GM18498 (cell line): ENCODE measurements at regions not wholly inside any gene's neighbourhood (a gene's known extent, or its start where the extent isn't known, plus 50 kb on each side); places are given as distances from the start of the nearest gene placed in this dataset.

ENCODE experiments used
- ATAC-seq: cut with Tn5 transposase; IDR thresholded peaks from one replicate; pipeline ENCODE4 v1.9.1; 2021; ENCODE audit warnings: mild to moderate bottlenecking, moderate library complexity; ENCODE audit not compliant: unreplicated experiment

DNA sequence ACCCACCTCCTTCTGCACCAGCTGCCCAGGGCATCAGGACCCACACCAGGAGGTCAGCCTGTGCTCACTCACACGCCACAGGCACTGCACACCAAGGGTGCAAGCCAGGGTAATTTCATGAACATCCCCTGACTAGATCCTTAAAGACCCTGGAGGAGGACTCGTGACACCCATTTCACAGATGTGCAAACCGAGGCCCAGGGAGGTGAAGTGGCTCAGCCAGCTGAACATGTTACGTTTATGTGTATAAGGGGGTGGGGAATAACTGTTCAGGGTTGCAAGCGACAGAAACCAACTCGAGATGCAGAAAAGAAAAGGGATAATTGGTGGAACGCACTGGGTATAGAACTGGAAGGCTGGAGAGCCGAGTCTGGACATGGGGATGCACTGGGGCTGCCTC lies 138.1 kb upstream of the FOXF1 start:
- ATAC-seq, result no peak

DNA sequence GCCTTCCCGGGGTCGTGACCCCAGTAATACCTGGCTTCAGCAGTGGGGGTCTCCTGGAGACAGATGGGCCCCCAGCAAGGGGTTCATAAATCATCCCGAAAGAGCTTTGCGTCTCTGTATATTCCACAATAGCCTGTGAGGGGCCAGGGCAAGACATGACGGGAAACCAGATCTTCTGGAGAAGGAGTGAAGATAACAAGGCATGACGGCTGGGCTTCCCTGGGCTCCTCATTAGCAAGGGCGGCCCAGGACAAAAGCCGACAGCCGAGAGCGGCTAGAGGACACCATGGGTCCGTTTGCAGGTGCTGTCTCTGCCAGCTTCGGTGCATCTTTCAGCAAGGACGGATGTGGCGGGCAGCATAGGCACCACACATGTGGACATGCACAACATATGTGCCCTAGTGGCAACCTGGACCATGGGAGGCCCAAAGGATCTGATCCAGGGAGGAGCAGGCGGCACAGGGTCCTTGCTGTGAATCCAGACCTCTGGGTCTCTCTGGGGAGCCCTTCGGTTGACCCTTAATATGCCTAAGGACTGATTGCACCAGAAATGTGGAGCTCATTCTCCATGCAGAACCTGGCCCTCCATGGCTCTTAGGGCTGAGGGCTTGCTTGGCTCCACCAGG lies 136.9 kb upstream of the FOXF1 start:
- ATAC-seq, result no peak

- ATAC-seq, result no peak
Observed at GRCh38 chr16:86374603-86375130, 135.7 kb upstream of the FOXF1 start.

DNA sequence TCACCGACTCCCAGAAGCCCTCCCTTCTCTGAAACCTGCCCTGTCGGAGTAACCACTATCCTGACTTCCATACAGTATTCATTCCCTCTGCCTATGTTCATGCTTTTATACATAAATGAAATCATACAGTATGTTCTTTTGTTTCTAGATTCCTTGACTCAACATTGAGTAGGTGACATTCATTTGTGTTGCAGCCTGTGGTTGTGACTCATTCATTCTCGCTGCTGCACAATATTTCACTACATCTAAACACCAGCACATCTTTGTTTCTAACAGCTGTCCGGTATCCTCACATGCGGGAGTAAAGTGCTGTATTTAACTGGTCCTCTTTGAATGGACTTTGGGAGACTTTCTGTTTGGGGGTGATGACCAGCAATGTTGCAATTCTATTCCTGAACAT lies 135.0 kb upstream of the FOXF1 start:
- ATAC-seq, result no peak

DNA sequence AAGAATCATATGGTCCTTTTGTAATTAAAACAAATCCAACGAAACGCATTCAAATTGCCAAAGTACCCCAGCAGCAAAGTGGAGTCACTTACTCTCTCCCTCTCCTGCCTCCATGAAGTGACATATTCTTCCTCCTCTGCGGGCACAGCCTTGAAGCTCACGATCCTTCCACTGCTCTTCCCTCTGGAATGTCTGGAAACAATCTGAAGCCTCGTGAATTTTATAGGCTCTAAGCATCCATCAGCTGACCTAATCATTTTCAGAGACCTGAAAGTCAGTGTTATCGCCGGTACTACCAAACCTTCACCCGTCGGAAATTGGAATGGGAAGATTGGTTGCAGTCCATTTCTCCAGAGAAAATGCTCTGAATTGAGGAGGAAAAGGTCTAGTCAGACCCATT lies 134.5 kb upstream of the FOXF1 start:
- ATAC-seq, result no peak

DNA sequence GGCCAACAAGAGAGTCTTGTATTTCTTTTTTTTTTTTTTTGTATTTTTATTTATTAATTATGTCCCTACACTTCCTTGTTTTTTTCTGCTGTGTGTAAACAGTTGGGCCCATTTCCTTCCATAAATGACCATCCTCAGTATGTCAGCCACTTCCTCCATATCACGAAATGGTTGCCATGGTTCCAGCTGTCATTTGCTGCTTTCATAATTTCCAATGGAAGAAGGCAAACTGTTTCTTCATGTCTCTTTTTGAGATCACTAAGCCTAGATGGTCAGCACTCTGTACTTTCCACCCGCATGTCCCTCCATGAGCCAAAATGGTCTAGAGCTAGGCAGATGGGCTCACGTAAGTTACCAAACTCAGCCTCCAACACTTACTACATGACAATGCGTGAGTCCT lies 133.5 kb upstream of the FOXF1 start:
- no peak for ATAC-seq

DNA sequence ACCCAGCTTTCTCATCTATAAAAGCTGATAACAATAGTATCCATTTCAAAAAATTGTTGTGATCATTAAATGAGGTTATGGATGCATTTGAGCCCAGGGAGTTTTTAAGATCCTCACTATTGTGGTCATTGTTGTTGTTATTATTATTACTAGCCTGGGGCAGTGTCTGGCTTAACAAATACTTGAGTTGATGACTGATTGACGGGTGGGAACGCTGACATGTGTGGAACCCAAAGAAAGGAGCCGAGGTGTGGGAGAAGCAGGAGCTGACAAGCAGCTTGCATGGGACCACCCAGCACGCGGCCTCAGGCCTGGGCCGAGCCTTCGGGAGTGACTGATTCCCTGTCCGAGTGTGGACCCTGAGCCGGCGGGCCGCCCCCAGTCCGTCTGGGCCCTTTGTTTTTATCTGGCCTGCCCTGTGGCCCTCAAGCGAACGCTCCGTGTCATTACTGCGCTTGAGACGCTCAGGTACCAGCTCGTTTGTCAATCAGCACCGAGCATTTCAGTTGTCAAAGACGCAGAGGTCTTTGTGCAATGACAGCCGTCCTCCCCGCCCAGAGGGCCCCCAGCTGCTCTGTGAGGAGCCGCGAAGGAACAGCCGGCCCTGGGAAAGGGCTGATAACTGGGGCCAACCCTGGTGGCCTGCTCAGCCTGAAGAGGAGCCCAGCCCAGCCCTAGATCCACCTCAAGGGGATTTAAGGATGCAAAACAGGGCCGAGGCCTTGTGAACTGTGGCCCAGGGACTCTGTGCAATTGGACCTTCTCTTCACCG lies 132.9 kb upstream of the FOXF1 start:
- no peak for ATAC-seq

- ATAC-seq, result no peak
Observed at GRCh38 chr16:86378128-86378527, 132.2 kb upstream of the FOXF1 start.

DNA sequence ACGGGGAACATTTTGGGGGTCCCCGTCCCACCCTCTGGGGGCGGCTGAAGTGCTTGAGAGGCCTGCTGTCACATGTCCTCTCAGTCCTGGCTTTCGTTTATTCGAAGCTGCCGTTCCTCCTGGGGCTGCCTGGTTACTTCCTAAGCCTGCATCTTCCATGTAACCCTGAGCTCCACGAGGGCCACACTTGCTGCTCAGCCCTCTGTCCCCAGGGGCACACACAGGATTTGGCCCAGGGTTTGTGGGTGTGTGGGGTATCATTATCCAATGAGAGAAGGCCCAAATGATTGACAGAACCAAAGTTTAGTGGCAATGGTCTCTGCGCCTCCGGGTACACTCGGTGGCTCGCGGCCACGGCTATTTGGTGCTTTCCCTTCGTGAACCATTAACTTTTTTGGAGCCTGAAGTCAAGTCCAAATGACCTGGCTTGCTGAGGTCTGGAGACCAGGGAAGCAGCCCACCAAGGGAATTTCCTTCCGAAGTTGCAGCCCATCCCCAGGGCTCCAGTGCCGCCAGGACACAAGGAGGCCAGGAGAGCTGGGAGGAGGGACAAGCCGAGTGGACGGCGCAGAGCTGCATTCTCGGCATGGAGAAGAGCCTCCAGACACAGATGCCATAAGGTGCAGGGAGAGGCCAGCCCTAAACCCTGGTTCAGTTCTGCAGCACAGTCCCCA lies 131.4 kb upstream of the FOXF1 start:
- no peak for ATAC-seq

DNA sequence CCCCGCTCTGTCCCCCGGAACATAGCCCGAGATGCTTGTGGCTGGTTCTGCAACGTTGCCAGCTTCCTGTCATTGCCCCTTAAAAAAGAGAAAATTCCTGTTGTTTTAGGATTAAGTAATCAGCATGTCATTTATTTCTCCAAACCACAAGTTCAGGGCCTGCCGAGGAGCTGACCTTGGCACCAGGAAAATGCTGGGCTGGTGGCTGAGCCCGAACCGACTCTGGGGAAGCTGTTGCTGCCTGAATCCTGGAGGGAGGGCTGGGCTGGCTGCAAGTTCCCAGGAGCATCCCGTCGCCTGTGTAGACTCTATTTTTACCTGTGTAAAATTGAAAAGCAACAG lies 130.9 kb upstream of the FOXF1 start:
- no peak for ATAC-seq

DNA sequence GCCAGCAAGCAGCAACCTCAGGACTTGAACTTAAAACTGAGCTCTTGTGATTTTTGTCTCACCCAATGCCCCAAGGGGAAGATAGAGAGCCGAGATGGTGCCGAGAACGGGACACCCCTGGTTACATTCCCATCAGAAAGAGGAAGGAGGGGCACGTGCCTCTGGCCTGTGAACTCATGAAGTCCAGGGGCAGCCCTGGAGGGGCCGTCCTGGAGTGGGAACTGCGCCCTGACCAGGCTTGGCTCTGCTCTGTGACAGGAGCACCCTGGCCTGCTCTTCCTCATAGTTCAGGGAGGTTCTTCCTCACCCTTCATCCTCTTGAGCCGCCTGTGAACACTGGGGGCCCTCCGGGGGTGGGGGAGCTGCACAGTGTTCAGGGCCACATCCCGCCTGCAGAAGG lies 130.3 kb upstream of the FOXF1 start:
- ATAC-seq, result no peak

DNA sequence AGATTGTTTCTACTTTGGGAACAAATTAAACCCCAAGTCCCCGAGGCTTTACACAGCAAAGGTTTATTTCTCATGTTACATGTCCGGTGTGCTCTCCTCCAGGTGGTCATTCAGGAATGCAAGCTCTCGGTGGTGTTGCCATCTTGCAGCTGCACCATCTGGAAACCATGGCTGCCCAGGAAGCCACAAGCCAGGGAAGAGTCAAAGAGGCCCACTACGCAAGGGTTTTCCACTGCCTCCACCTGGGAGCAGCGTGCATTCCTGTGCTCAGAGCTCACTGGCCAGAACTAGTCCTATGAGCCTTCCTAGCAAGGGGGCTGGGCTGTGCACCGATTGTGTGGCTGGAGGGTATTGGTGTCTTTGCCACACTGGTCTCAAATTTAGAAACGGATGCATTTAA lies 128.8 kb upstream of the FOXF1 start:
- no peak for ATAC-seq

DNA sequence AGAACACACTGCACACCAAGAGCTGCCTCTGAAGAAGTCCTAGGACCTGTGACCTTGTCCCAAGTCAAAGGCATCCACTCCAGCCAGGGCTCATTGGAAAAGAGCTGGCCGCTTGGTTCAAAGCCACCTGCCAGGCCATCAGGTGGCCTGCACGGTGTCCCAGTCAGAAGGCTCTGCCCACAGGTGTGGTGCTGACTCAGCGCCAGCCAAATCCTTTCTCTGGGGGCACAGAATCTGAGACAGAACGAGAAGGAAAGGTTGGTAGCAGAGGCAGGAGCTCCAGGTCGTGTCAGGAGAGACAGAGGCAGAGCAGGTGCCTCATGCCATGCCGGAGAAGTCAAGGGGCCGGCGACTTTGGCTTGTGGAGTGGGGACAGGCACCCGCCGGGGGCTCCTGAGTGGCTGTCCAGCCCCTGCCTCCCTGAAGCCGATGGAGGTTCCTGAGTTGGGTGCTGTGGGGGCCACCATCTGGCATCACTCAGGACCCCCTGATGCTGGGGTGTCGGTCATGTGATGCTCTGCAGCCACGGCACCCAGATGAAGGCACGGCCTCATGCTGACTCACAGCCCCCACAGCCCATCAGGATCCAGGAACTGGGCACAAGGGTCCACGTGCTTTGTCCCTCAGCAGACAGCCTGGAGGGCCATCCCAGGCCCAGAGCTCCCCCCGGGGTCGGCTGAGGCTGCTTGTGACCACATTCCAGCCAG lies 128.1 kb upstream of the FOXF1 start:
- ATAC-seq, result no peak

DNA sequence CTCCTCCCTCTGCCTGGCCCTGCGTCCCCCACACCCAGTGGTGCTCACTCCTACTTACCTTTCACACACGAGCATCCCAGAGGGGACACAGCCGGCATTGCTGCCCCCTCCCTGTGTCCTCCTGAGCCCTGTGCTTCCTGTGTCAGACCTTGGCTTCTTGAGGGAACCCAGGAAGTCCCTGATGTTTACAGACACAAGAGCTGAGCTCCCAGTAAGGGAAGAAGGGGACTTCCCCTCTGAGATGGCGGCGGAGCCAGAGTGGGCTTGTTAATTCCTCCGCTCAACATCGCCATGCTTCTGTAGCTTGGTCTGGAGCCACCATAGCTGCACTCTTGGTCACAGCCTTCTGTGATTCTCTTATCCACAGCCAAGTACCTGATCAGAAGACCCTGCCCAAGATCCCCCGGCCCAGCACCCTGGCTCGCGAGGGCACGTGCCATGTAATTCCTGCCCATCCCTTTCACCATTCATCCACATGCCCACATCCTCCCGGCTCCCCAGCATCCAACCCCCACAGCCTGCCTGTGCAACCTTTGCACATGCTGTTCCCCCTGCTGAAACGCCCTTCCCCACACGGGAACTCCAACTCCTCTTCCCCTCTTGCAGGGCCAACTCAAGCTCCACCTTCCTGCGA lies 127.4 kb upstream of the FOXF1 start:
- ATAC-seq, result no peak

DNA sequence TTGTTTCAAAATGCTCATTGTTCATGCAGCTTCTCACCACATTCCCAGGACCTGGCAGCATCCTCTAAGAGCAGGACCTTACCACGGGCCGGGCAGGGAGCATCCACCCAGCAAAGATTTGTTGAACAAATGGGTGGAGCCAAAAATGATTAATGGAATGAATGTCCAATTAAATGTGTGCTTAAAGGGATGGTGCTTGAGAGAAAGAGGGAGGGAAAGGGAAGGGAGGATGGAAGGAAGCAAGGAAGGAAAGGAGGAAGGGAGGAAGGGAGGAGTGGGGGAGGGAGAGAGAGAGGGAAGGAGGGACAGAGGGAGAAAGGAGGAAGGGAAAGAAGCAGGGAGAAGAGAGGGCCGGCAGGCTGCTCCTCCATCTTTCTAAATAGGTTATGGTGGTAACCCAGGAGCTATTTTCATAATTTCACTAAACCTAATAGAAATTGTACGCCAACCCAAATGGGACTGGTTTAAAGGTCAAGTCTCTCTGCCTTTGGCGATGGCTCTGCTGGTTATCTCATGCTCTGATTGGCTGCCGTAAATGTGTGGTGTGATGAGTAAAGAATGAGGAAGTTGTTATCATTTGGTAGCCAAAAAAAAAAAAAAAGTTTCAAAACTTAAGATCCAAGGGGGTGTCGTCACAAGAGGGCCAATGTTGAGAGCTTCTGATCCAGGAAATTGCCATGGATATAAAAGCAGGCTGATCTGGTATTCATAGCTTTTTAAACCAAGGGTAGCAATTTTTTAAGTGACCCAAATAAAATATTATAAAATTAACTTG lies 126.7 kb upstream of the FOXF1 start:
- ATAC-seq, result no peak

- no peak for ATAC-seq
Observed at GRCh38 chr16:86384263-86384649, 126.1 kb upstream of the FOXF1 start.

DNA sequence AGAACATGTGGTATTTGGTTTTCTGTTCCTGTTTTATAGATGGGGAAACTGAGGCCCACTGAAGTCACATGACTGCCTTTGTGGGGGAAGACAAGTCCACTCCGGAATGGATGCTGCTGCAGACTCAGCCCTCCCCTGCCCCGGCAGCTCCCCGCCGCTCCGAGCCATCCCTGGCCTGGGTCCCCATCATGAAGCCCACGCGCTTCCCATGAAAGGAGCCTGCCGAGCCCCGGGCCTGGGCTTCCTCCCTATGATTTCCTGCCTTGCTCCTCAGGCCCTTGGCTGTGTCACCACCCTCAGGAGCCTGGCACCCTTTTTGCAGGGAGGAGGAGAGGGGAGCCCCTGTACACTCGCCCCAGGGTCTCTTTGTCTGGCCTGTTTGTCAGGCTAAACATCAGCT lies 125.3 kb upstream of the FOXF1 start:
- no peak for ATAC-seq

DNA sequence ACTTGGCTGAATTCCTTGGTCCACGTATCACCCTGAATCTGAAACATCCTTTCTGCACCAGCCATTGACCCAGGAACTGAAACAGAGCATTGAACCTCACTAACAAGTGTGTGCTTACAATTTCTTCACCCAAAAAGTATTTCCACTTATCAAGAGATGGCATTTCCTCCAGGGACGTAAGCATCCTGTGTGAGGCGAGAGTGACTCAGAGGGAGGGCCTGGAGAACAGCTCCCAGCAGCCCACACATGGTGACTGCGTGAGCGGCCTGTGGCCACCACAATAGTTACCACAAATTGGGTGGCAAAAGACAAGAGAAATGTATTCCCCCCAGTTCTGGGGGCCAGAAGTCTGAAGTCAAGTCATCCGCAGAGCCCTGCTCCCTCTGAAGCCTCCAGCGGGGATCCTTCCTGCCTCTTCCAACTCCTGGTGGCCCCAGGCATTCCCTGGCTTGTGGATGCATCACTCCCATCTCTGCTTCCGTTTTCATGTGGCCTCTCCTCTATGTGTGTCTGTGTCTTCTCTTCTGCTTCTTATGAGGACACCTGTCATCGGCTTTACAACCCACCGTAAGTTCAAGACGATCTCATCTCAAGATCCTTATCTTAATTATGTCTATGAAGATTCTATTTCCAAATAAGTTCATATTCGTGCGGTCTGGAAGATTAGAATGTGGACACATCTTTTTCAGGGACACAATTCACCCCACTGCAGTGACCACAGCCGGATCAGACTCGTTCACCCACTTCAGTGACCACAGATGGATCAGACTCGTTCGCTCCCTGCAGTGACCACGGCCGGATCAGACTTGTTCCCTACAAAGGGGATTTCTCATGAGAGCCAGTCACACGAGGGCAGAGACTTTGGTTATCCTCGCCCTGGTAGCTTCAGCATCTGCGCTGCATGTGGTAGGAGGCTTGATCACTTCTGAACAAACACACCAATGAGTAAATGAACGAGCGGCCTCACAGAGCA lies 122.6 kb upstream of the FOXF1 start:
- no peak for ATAC-seq

DNA sequence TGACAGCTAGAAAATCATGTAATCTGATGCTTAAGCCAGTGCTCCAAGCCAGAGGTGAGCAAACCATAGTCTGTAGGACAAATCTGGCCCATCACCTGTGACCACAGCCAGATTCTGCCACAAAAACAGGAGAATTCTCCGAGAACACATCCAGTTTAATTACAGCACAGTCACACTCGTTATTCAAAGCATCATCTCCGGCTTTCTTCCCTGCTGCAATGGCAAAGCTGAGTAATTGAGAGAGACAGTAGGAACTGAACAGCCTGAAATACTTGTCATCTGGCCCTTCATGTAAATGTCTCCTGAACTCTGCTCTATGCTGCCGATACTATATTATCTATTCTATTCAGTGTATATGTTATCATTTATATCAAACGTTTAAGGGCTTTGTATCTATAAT lies 121.4 kb upstream of the FOXF1 start:
- no peak for ATAC-seq
